ENCODE measurements at regions not wholly inside any gene's neighbourhood (a gene's known extent, or its start where the extent isn't known, plus 50 kb on each side); places are given as distances from the start of the nearest gene placed in this dataset.

DNA sequence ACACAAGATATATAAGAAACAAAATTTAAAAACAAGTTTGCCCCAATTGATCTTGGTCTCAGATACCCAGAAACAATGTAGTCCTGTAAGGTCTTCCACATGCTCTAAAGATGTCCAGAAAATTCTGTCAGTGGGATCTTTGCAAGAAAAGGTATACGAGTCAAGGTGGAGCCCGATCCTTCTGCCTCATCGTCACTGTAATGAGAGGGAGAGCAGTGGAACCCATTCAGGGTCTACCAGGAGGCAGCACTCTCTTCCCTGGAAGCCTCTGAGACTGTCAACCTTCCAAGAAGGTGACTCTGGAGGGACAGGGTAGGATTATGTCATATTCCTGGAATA is 112.8 kb downstream of the JCAD start:
- Histone ChIP-seq H3K4me1 (ENCODE audit: insufficient read depth, low read length) (no peaks in the 10 kb centered on the region), H3K9me3 (ENCODE audit: low read depth, low read length) (no peaks in the 10 kb centered on the region), H3K27me3 (ENCODE audit: insufficient read depth, low read length) (no peaks in the 10 kb centered on the region), H3K4me3 (ENCODE audit: low read length) (no peak overlapping the region)

DNA sequence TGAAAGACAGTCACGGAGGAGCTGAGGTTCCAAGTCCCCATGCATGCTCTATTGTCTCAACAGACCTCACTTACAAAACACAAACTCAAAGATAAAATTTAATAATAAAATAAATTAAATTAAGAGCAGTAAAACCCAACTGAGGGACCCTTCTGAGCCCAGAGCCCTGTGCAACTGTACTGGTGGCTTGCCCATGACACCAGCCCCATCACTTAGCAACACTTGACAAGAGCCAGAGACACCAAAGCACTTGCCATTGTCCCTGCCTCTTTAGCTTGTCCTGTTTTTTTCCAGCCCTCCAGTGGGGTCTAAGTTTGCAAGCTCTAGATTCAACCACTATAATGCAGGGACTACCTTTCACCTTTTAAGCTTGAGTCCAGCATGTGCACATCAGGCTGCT is 117.9 kb downstream of the JCAD start:
- no peaks in the 10 kb centered on the region for H3K4me1 ChIP-seq (ENCODE audit: insufficient read depth, low read length)
- no peaks in the 10 kb centered on the region for H3K9me3 ChIP-seq (ENCODE audit: low read depth, low read length)
- H3K4me3 ChIP-seq (ENCODE audit: low read length): no peak overlapping the region
- peaks cover 3% of the 10 kb centered on the region for H3K27me3 ChIP-seq (ENCODE audit: insufficient read depth, low read length)

DNA sequence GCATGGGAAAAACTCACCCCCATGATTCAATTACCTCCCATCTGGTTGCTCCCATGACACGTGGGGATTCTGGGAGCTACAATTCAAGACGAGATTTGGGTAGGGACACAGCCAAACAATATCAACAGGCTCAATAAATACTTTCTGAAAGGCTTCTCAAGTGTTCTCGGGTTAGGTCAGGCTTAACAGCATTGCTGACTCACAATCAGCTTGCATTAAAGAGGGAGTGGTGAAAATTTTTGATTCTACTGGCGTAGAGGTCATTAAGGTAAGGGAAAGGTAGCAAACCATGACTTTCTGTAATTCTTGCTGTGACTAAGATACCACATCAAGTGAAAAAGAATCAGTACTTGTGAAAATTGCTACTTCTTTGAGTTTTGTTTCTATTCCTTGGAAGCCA is 126.4 kb downstream of the JCAD start:
- Histone ChIP-seq H3K4me1 (ENCODE audit: insufficient read depth, low read length) (no peaks in the 10 kb centered on the region), H3K27me3 (ENCODE audit: insufficient read depth, low read length) (no peaks in the 10 kb centered on the region), H3K4me3 (ENCODE audit: low read length) (no peak overlapping the region), H3K9me3 (ENCODE audit: low read depth, low read length) (no peaks in the 10 kb centered on the region)

DNA sequence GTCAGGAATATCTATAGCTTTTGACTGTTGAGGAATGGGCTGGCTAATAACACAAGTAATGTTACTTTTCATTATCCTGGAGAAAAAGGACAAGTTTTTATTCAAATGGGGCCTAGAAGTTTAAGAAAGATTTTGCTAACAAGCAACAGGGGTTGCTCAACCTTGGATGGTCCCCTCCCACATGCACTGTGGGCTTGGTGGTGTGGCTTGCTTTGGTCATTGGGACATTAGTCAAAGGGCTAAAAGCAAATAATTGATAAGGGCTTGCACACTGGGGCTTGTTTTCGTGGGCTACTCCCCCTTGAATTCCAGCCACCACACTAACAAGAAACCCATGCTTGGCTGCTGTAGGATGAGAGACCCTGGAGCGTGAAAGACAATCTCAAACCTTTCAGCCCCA is 127.6 kb downstream of the JCAD start:
- no peak overlapping the region for H3K4me3 ChIP-seq (ENCODE audit: low read length)
- H3K27me3 ChIP-seq (ENCODE audit: insufficient read depth, low read length): no peaks in the 10 kb centered on the region
- H3K9me3 ChIP-seq (ENCODE audit: low read depth, low read length): no peaks in the 10 kb centered on the region
- no peaks in the 10 kb centered on the region for H3K4me1 ChIP-seq (ENCODE audit: insufficient read depth, low read length)

DNA sequence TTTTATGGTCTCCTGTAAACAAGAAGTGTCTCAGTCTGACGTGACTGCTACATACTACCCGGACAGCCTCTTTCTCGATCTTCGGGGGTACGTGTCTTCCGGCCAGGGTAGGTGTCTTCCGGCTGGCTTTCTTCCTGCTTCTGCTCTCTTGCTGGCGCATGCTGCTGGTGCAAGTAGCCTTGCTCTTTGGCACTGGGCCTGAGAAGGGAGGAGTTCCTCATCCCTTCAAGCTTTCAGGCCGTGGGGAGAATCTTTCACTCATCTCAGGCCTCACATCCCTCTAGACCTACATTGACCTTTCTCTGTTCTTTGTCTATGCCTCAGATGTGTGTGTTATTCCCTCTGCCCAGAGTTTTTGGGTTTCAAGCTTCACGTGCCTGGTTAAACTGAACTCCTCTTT is 130.4 kb downstream of the JCAD start:
- no peaks in the 10 kb centered on the region for H3K9me3 ChIP-seq (ENCODE audit: low read depth, low read length)
- no peak overlapping the region for H3K4me3 ChIP-seq (ENCODE audit: low read length)
- H3K27me3 ChIP-seq (ENCODE audit: insufficient read depth, low read length): no peaks in the 10 kb centered on the region
- H3K4me1 ChIP-seq (ENCODE audit: insufficient read depth, low read length): no peaks in the 10 kb centered on the region

DNA sequence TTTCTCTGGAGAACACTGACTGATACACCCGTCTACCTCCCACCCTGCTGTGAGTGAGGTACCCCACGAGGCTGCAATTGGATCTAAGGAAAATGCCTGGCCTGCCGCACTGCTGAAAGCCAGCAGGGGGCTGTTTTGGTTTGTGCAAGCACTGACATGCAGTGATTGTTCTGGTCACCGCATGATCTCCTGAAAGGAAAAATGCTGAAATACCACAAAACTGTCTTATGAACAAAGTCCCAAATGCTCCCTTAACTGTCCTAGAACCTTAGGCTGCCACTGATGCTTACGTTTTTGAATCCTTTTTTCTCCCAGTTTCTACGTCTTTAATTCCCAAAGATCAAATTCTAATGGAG is 132.7 kb downstream of the JCAD start:
- no peak overlapping the region for H3K4me3 ChIP-seq (ENCODE audit: low read length)
- H3K4me1 ChIP-seq (ENCODE audit: insufficient read depth, low read length): no peaks in the 10 kb centered on the region
- no peaks in the 10 kb centered on the region for H3K27me3 ChIP-seq (ENCODE audit: insufficient read depth, low read length)
- no peaks in the 10 kb centered on the region for H3K9me3 ChIP-seq (ENCODE audit: low read depth, low read length)

DNA sequence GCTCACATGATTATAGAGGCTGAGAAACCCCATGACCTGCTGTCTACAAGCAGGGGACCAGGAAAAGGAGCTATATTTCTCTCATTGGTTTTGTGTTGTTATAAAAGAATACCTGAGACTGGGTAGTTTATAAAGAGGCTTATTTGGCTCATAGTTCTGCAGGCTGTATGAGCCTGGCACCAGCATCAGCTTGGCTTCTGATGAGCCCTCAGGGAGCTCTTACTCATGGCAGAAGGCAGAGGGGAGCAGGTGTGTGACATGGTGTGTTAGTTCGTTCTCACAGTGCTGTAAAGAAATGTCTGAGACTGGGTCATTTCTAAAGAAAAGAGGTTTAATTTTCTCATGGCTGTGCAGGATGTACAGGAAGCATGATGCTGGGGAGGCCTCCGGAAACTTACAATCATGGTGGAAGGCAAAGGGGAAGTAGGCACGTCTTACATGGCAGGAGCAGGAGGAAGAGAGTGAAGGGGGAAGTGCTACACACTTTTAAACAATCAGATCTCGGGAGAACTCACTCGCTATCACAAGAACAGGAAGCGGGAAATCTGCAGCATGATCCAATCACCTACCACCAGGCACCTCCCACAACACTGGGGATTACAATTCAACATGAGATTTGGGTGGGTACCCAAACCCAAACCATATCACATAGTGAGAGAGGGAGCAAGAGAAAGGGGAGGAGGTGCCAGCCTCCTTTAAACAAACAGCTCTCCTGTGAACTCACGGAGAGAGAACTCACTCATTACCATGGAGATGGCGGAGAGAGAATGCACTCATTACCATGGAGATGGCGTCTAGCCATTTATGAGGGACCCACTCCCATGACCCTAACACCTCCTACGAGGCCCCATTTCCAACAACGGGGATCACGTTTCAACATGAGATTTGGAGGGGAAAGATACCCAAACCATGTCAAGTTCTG is 133.4 kb downstream of the JCAD start:
- Histone ChIP-seq H3K4me1 (ENCODE audit: insufficient read depth, low read length) (no peaks in the 10 kb centered on the region), H3K4me3 (ENCODE audit: low read length) (no peak overlapping the region), H3K27me3 (ENCODE audit: insufficient read depth, low read length) (no peaks in the 10 kb centered on the region), H3K9me3 (ENCODE audit: low read depth, low read length) (no peaks in the 10 kb centered on the region)

DNA sequence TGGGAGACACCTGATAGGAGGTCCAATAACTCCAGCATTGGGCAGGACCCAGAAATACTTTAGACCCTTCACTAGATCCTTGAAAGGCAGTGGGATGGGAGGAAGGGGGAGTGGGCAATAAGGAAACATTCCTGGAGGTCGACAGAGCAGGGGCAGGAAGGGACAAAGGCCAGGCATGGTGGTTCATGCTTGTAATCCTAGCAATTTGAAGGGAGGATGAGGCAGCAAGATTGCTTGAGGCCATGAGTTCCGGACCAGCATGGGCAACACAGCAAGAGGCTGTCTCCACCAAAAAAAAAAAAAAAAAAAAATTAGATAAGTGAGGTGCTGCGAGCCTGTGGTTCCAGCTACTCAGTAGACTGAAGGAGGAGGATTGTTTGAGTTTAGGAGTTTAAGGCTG is 134.9 kb downstream of the JCAD start:
- no peaks in the 10 kb centered on the region for H3K27me3 ChIP-seq (ENCODE audit: insufficient read depth, low read length)
- no peaks in the 10 kb centered on the region for H3K9me3 ChIP-seq (ENCODE audit: low read depth, low read length)
- H3K4me1 ChIP-seq (ENCODE audit: insufficient read depth, low read length): no peaks in the 10 kb centered on the region
- H3K4me3 ChIP-seq (ENCODE audit: low read length): no peak overlapping the region

DNA sequence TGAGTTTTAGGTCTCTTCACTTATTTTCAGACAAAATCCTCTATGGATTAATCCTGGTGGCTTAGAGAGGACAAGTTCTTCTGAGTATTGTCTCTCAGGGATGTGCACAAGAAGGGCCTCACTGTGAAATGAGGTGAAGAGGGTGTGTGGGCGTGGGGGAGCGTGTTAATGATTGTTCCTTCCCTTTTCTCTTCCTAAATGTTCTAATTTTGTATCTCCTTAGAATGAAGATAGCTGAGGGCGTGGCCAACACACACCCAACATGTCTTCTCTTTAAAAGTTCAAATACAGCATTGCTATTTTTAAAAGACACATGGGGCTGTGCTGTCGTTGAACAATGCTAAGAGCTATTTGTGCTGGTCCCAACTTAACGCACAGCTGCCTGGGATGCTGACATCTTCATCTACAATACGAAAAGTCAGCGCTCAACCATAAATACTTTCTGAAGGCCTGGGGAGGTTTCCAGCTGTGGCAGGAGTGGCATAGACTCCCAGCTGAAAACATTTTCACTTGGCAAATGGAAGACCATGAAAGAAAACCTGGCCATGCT is 135.9 kb downstream of the JCAD start:
- Histone ChIP-seq H3K4me1 (ENCODE audit: insufficient read depth, low read length) (no peaks in the 10 kb centered on the region), H3K9me3 (ENCODE audit: low read depth, low read length) (no peaks in the 10 kb centered on the region), H3K4me3 (ENCODE audit: low read length) (no peak overlapping the region), H3K27me3 (ENCODE audit: insufficient read depth, low read length) (no peaks in the 10 kb centered on the region)

DNA sequence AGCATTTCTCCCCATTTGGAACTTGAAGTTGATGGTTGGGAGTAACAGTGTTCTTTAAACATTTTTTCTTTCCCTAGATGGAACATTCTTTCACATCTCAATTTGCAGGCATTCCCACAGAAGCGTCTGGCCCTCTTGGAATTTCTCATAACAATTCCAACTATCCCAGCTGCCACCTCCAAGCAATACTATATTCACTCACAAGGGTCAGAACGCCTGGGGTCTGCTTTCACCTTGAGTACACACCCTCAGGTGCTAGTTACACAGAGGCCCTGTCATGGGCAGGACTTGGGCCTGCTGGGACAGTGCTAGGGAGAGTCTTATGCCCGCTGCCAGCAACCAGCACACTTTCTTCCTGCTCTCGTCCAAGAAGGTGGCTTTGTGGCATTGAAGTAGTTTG is 136.5 kb downstream of the JCAD start:
- H3K9me3 ChIP-seq (ENCODE audit: low read depth, low read length): no peaks in the 10 kb centered on the region
- no peaks in the 10 kb centered on the region for H3K27me3 ChIP-seq (ENCODE audit: insufficient read depth, low read length)
- no peaks in the 10 kb centered on the region for H3K4me1 ChIP-seq (ENCODE audit: insufficient read depth, low read length)
- no peak overlapping the region for H3K4me3 ChIP-seq (ENCODE audit: low read length)

DNA sequence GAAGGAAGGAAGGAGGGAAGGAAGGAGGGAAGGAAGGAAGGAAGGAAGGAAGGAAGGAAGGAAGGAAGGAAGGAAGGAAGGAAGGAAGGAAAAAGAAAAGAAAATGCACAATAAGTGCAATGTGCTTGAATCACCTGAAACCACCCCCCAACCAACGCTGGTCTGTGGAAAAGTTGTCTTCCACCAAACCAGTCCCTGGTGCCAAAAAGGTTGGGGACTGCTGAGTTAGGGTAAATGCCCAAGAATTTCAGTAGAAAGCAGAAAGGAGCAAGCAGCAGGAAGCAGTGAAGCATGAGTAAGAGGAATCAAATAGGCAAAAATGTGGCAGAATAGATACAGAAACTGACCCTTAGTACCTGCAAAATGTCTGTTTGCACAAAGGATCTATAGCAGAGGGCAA is 137.2 kb downstream of the JCAD start:
- Histone ChIP-seq H3K4me3 (ENCODE audit: low read length) (no peak overlapping the region), H3K9me3 (ENCODE audit: low read depth, low read length) (no peaks in the 10 kb centered on the region), H3K27me3 (ENCODE audit: insufficient read depth, low read length) (no peaks in the 10 kb centered on the region), H3K4me1 (ENCODE audit: insufficient read depth, low read length) (no peaks in the 10 kb centered on the region)

DNA sequence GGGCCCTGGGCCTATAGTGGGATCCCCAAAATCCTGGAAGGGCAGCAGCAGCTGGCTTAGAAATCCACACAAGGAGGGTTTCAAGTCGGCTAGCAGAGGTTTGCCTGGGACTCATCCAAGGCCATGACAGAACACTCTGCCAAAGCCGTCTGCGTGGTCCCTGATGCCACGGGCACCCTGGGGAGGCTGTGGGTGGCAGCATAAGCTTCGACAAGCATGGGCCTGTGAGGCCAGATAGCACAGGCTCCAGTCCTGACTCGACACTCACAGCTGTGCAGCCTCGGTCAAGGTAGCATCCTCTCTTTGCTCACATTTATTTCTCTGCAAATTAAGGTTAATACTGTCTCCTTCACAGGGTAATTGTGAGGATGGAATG is 138.3 kb downstream of the JCAD start:
- Histone ChIP-seq H3K9me3 (ENCODE audit: low read depth, low read length) (no peaks in the 10 kb centered on the region), H3K27me3 (ENCODE audit: insufficient read depth, low read length) (no peaks in the 10 kb centered on the region), H3K4me1 (ENCODE audit: insufficient read depth, low read length) (no peaks in the 10 kb centered on the region), H3K4me3 (ENCODE audit: low read length) (no peak overlapping the region)

DNA sequence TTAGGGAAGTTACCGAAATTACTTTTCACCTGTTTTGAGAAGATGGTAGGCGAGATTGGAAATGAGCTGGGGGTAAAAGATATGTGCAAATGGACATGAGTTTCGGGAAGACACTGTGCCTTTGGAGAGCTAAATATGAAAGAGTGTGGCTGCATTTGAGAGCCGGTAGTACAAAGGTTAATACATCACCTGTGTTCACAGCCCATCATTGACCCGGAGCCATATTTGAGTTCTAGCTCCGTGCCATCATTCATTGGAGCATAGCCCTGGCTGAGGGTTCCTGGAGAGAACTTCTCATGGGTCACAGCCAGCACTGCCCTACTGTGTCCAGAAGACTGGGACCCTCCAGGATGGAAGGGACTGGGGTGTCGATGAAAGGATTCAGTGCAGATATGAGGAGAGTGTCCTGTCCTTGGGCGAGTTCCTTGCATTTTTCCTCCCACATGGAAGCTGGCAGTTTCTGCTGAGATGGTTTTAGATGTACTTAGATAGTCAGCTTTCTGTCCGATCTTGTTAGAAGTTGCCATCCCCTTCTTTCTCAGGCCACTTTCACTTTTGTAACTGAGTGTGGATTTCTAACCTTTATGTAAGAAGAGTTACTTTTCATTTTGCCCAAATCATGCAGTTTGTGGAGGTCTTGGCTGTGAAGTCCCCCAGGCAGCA is 138.8 kb downstream of the JCAD start:
- H3K27me3 ChIP-seq (ENCODE audit: insufficient read depth, low read length): no peaks in the 10 kb centered on the region
- H3K4me1 ChIP-seq (ENCODE audit: insufficient read depth, low read length): no peaks in the 10 kb centered on the region
- H3K4me3 ChIP-seq (ENCODE audit: low read length): no peak overlapping the region
- no peaks in the 10 kb centered on the region for H3K9me3 ChIP-seq (ENCODE audit: low read depth, low read length)

DNA sequence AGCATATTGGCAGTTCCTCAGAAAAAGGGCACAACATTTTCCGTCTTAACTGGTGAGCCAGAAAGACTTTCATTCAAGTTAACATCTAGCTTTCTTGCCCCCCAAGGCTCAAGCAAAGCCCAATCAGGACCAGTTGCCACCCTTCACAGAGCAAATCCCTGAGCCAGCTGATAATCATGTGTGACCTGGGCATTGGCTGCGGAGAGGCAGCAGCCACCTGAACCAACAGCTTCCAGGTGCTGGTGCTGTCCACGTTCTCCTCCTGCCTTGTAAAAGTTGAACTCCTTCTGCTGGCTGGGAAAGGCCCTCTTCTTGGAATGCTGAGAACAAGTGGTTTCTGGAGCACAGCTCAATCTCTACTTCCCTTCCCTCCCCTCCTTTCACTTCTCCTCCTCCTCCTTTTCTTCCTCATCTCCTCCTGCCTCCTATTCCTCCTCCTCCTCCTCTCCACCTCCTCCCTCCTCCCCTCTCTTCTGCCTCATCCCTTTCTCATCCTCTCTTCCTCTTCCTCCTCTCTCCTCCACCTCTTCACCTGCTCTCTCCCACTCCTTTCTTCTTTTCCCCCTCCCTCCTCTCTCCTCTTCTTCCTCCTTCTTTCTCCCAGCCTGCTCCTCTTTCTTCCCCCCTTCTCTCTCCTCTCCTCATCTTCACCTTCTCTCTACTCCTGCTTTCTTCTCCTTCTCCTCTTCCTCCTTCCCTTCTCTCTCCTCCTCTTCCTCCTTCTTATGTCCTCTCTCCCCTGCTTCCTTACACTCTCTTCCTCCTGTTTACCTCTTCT is 140.6 kb downstream of the JCAD start:
- no peaks in the 10 kb centered on the region for H3K9me3 ChIP-seq (ENCODE audit: low read depth, low read length)
- H3K4me3 ChIP-seq (ENCODE audit: low read length): no peak overlapping the region
- no peaks in the 10 kb centered on the region for H3K27me3 ChIP-seq (ENCODE audit: insufficient read depth, low read length)
- H3K4me1 ChIP-seq (ENCODE audit: insufficient read depth, low read length): no peaks in the 10 kb centered on the region

DNA sequence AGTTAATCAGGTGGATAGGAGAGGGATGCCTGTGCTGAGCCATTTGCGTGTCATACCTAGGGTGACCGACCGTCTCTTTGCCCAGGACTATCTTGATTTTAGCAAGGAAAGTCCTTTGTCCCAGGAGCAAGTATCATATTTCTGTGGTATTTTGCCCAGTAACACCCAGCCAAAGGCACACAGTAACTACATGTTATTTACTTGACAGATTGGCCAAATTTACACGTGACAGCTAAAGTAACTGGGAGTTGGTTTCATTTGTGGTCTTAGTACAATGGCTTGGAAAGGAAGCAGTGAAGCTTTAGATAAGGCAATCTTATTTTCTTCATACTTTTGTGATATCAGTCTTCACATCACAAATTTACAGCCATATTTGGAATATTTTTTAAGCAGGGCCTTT is 142.1 kb downstream of the JCAD start:
- Histone ChIP-seq H3K4me1 (ENCODE audit: insufficient read depth, low read length) (no peaks in the 10 kb centered on the region), H3K9me3 (ENCODE audit: low read depth, low read length) (no peaks in the 10 kb centered on the region), H3K27me3 (ENCODE audit: insufficient read depth, low read length) (no peaks in the 10 kb centered on the region), H3K4me3 (ENCODE audit: low read length) (no peak overlapping the region)
